Stimulated activated CD8-positive, alpha-beta memory T cell treated with anti-CD3 and anti-CD28 coated beads, Interleukin-2, amount 100 ng/mL, for 48 hours (primary cell): ENCODE measurements at regions not wholly inside any gene's neighbourhood (a gene's known extent, or its start where the extent isn't known, plus 50 kb on each side); places are given as distances from the start of the nearest gene placed in this dataset.

Source experiments
- DNase-seq, 2 donors: peaks; one replicate each; pipeline ENCODE4 v3.0.0-alpha.2; 2020; ENCODE audit warnings: low read depth in 2 of 2

- no peak for DNase-seq
Observed at GRCh38 chr2:198220763-198221610, 416.6 kb downstream of the PLCL1 start.

DNA sequence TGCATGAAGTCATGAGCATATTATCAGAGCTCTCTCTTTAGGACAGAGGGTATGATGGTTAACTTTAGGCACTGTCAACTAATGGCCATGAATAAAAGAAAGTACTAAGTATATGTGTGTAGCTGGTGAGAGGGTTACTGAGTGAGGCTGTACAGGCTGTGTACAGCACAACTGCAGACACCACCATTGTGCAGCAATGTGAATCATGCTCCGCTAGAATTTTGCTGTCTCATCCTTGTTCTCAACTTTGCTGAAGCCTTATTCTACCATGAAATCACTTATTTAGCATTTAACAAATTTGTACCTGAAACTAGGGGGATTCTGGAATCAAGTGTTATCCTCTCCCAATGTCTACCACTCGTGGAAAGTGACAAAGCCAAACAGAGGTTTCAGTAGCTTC, 414.9 kb downstream of the PLCL1 start:
- no peak for DNase-seq

- no peak for DNase-seq
Observed at GRCh38 chr2:198214114-198214596, 409.8 kb downstream of the PLCL1 start.

DNA sequence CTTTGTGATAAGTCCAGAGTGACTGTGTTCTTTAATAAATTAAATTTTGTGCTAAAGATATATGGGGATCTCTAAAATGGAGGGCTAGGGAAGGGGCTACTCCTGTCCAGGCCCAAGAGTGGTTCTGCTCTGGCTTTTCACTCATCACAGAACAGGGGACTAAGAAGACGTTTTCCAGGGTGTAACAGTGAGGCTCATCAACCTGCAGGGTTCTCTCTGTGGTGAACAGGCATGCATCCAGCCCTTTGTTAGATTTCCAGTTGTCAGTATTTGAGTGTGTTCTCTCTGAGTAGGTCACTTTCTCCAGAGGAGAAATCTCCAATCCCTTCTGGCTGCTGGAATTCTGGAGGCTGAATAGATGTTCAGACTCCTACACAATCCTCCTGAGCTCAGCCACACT, 408.9 kb downstream of the PLCL1 start:
- DNase-seq: no peak

DNA sequence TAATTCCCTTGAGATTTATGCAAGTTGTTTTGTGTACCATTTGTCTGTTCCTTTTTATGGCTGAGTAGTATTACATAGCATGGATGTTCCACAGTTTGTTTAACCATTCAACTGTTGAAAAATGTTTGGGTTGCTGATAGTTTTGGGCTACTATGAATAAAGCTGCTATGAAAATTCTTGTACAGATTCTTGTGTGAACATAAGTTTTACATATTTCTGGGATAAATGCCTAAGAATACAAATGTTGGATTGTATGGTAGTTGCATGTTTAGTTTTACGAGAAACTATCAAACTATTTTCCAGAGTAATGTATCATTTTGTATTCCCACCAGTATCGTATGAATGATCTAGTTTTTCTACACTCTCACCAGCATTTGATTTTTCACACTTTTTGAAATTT, 407.3 kb downstream of the PLCL1 start:
- no peak for DNase-seq

DNA sequence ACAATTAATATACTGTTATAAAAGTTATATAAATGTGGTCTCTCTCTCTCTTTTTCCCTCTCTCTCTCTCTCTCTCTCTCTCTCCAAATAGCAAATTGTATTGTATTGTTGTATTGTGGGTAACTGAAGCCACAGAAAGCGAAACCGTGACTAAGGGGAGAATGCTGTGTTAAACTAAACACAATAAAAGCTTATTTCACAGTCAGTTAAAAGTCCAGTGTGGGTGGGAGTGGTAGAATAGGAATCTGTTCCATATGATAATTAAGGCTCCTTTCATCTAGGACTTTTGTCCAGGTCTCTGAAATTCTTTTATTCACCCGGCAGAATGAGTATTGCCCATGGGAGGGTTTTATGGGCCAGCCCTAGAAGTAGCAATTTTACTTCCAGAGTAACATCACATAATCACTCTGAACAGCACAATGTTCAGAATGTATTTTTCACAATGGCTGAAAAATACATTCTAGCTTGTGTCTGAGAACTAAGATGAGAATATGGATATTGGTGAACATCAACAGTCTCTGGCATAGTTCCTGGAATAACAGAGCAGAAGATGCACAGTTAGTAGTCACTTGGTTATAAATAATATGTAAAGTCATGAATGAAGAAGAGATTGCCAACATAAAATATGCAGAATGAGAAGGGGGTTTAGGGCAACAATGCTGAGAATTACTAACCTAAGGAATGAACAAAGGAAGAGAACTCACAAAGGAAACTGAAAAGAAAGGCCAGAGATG, 399.1 kb downstream of the PLCL1 start:
- DNase-seq: no peak
